ENCODE measurements at regions not wholly inside any gene's neighbourhood (a gene's known extent, or its start where the extent isn't known, plus 50 kb on each side); places are given as distances from the start of the nearest gene placed in this dataset.

DNA sequence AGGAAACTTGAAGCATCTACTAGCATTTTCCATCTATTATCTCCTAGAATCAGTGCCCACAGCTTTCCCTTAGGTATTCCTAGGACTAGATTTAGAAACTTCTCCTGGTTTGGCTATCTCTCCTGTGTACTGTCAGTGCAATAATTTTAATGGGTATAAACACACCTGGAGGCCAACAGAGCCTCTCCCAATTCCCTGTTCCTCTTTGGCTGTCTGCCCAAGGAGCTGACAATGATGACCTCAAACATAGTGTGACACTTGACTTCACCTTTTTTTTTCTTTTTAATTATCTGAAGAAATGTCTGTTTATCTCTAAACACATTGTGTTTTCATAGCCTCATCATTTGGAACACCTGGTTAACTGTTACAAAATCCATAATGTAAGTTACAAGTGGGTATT lies 754.5 kb upstream of the ALCAM start:
- no peak overlapping the region for H3K4me3 ChIP-seq
- peaks cover 63% of the 10 kb centered on the region for H3K4me1 ChIP-seq
- H3K27ac ChIP-seq, result peak overlapping the region in 3 of 4 donors; percentile 70 to 73 (median 73)
- H3K36me3 ChIP-seq (replicated peaks in 1 of 2; ENCODE audit: insufficient read depth in 1 of 2, low read depth in 2 of 2), result no peaks in the 10 kb centered on the region
- DNase-seq (no peak), ATAC-seq (no peak)
- TF ChIP-seq CTCF (IDR thresholded peaks at IDR 0.05) (no peak), POLR2A (IDR thresholded peaks at IDR 0.05) (no peak)
- H3K27me3 ChIP-seq, result no peaks in the 10 kb centered on the region
- intact Hi-C loops (cut with DNase I), result no loop called here
- H3K9me3 ChIP-seq, result no peaks in the 10 kb centered on the region

DNA sequence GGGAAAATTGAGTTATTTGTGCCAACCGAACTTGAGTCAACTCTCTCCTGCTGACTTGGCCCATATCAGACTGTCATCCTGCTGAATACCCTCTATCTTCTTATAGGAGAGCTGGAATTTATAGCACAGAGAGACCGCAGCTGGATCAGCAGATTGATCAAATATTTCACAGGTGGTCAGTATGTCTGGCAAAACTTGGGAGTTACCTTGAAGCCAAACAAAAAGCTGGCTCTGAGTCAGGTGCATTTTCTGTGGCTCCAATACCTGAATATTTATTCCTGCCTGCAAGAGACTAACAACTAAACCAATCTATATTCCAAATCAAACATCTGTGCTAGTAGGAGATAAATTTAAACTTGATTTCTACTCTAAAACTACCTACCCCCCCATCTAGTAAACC lies 752.1 kb upstream of the ALCAM start:
- no peaks in the 10 kb centered on the region for H3K36me3 ChIP-seq (replicated peaks in 1 of 2; ENCODE audit: insufficient read depth in 1 of 2, low read depth in 2 of 2)
- 11 to 18% methylated on average over 2 of the region's 2 CpGs for WGBS, 2 donors
- ATAC-seq, result no peak
- no peak for TF ChIP-seq POLR2A (IDR thresholded peaks at IDR 0.05)
- no peak for TF ChIP-seq CTCF (IDR thresholded peaks at IDR 0.05)
- no peak overlapping the region for H3K4me3 ChIP-seq
- H3K4me1 ChIP-seq, result peaks cover 59% of the 10 kb centered on the region
- intact Hi-C loops (cut with DNase I), result no loop called here
- DNase-seq, result peak in 3 of 4 donors; percentile 16 to 48 (median 20)
- H3K9me3 ChIP-seq, result no peaks in the 10 kb centered on the region
- H3K27me3 ChIP-seq, result no peaks in the 10 kb centered on the region
- peak overlapping the region in 1 of 4 donors; percentile 18 for H3K27ac ChIP-seq

GRCh38 chr3:104628185-104628789 lies 738.4 kb upstream of the ALCAM start:
- intact Hi-C loops (cut with DNase I), result no loop called here
- Histone ChIP-seq H3K27me3 (no peaks in the 10 kb centered on the region), H3K4me1 (no peaks in the 10 kb centered on the region), H3K9me3 (peaks cover 0 to 6% (median 0%) of the 10 kb centered on the region in 3 donors), H3K27ac (no peak overlapping the region), H3K4me3 (no peak overlapping the region), H3K36me3 (replicated peaks in 1 of 2; ENCODE audit: insufficient read depth in 1 of 2, low read depth in 2 of 2) (no peaks in the 10 kb centered on the region)
- 33 to 38% methylated on average over 6 of the region's 6 CpGs for WGBS, 2 donors
- no peak for TF ChIP-seq POLR2A (IDR thresholded peaks at IDR 0.05)
- peak in 6 of 7 experiments; percentile 58 to 75 (median 69) for TF ChIP-seq CTCF (IDR thresholded peaks at IDR 0.05)
- DNase-seq (peak in 1 of 4 donors; percentile 33), ATAC-seq (peak; percentile 83)

DNA sequence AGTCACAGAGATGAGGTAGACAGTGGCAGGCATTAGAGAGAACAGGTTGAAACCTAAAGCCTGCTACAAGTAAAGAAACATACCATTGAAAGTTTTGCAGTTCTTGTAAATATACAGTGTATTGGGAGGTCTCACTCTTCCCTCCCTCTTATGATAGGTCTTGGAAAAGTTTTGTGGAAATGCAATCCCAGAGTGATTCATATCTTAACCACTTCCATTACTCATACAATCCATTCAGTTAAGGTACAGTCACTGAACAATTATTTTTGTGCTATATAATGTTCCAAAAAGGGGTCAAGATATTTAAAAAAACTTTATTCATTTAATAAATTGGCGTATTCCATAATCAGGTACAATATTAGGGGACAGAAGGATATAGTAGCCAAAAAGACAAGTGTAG lies 737.7 kb upstream of the ALCAM start:
- no peak for ATAC-seq

More for the DNA sequence above, 737.7 kb upstream of the ALCAM start:
- H3K36me3 ChIP-seq (replicated peaks in 1 of 2; ENCODE audit: insufficient read depth in 1 of 2, low read depth in 2 of 2), result no peaks in the 10 kb centered on the region
- 36 to 73% methylated on average over 1 of the region's 1 CpG for WGBS, 2 donors
- no peak overlapping the region for H3K4me3 ChIP-seq
- intact Hi-C loops (cut with DNase I), result no loop called here
- DNase-seq, result no peak
- H3K9me3 ChIP-seq, result peaks cover 0 to 6% (median 0%) of the 10 kb centered on the region in 3 donors
- H3K4me1 ChIP-seq, result no peaks in the 10 kb centered on the region
- no peak overlapping the region for H3K27ac ChIP-seq
- TF ChIP-seq CTCF (IDR thresholded peaks at IDR 0.05), result no peak
- no peak for TF ChIP-seq POLR2A (IDR thresholded peaks at IDR 0.05)
- no peaks in the 10 kb centered on the region for H3K27me3 ChIP-seq

Measured in body of pancreas (tissue), 4 donors.